ENCODE measurements at regions not wholly inside any gene's neighbourhood (a gene's known extent, or its start where the extent isn't known, plus 50 kb on each side); places are given as distances from the start of the nearest gene placed in this dataset.

- Histone ChIP-seq H3K4me3 (no peak overlapping the region), H3K27ac (no peak overlapping the region), H3K4me1 (no peaks in the 10 kb centered on the region), H3K36me3 (no peaks in the 10 kb centered on the region), H3K27me3 (peaks cover 0 to 20% (median 0%) of the 10 kb centered on the region in 3 donors), H3K9me3 (no peaks in the 10 kb centered on the region)
- intact Hi-C loops (cut with DNase I) = no loop called here
- peak; percentile 38 for DNase-seq
- WGBS, 2 donors = 86 to 87% methylated on average over 15 of the region's 15 CpGs
- no peak for TF ChIP-seq EP300 (IDR thresholded peaks at IDR 0.05)
- no peak for TF ChIP-seq POLR2AphosphoS5 (IDR thresholded peaks at IDR 0.05)
- no peak for TF ChIP-seq POLR2A (IDR thresholded peaks at IDR 0.05)
- TF ChIP-seq CTCF (IDR thresholded peaks at IDR 0.05) = no peak
These were observed 120.3 kb upstream of the PRR20G start for GRCh38 chr3:127408022-127408683.

GRCh38 chr3:127407026-127407939, 119.4 kb upstream of the PRR20G start:
- Histone ChIP-seq H3K36me3 (no peaks in the 10 kb centered on the region), H3K27ac (no peak overlapping the region), H3K9me3 (no peaks in the 10 kb centered on the region), H3K27me3 (peaks cover 0 to 13% (median 0%) of the 10 kb centered on the region in 3 donors), H3K4me3 (no peak overlapping the region), H3K4me1 (no peaks in the 10 kb centered on the region)
- 90 to 92% methylated on average over 13 of the region's 13 CpGs for WGBS, 2 donors
- intact Hi-C loops (cut with DNase I) = no loop called here
- DNase-seq = peak; percentile 36
- TF ChIP-seq POLR2AphosphoS5 (IDR thresholded peaks at IDR 0.05) (no peak), POLR2A (IDR thresholded peaks at IDR 0.05) (no peak)

- intact Hi-C loops (cut with DNase I) = no loop called here
- H3K27me3 ChIP-seq = peaks cover 0 to 13% (median 0%) of the 10 kb centered on the region in 3 donors
- DNase-seq = peak; percentile 40
These were observed 118.6 kb upstream of the PRR20G start for GRCh38 chr3:127406309-127407025.

GRCh38 chr3:127405791-127406190, 117.9 kb upstream of the PRR20G start:
- TF ChIP-seq EP300 (IDR thresholded peaks at IDR 0.05) = no peak
- TF ChIP-seq POLR2AphosphoS5 (IDR thresholded peaks at IDR 0.05) = no peak
- no peak for TF ChIP-seq CTCF (IDR thresholded peaks at IDR 0.05)
- no peak for TF ChIP-seq POLR2A (IDR thresholded peaks at IDR 0.05)
- peaks cover 0 to 7% (median 0%) of the 10 kb centered on the region in 3 donors for H3K27me3 ChIP-seq
- no peaks in the 10 kb centered on the region for H3K36me3 ChIP-seq
- H3K27ac ChIP-seq = no peak overlapping the region
- DNase-seq = peak; percentile 20
- 78 to 88% methylated on average over 10 of the region's 10 CpGs for WGBS, 2 donors
- intact Hi-C loops (cut with DNase I) = no loop called here
- H3K4me1 ChIP-seq = no peaks in the 10 kb centered on the region
- H3K4me3 ChIP-seq = no peak overlapping the region
- no peaks in the 10 kb centered on the region for H3K9me3 ChIP-seq

More at GRCh38 chr3:127406309-127407025, 118.6 kb upstream of the PRR20G start:
- H3K4me1 ChIP-seq = no peaks in the 10 kb centered on the region
- no peaks in the 10 kb centered on the region for H3K36me3 ChIP-seq
- no peak overlapping the region for H3K27ac ChIP-seq
- no peaks in the 10 kb centered on the region for H3K9me3 ChIP-seq
- H3K4me3 ChIP-seq = no peak overlapping the region
- TF ChIP-seq POLR2A (IDR thresholded peaks at IDR 0.05) = no peak
- no peak for TF ChIP-seq EP300 (IDR thresholded peaks at IDR 0.05)
- no peak for TF ChIP-seq CTCF (IDR thresholded peaks at IDR 0.05)
- no peak for TF ChIP-seq POLR2AphosphoS5 (IDR thresholded peaks at IDR 0.05)
- 68 to 75% methylated on average over 14 of the region's 14 CpGs for WGBS, 2 donors

Data from sigmoid colon (tissue), 6 donors.